Astrocyte (in vitro differentiated cells and primary cell): ENCODE measurements at regions not wholly inside any gene's neighbourhood (a gene's known extent, or its start where the extent isn't known, plus 50 kb on each side); places are given as distances from the start of the nearest gene placed in this dataset.

Source experiments
- EZH2 ChIP-seq: IDR thresholded peaks from 2 replicates; pipeline ENCODE4 v1.6.1; 2012; ENCODE audit warnings: mild to moderate bottlenecking, low read length, inconsistent platforms; ENCODE audit not compliant: insufficient read depth
- TF ChIP-seq, protein P1 (sequence below): IDR thresholded peaks from 2 replicates; pipeline ENCODE4 v1.5.1; 2011; ENCODE audit warnings: low read depth, mild to moderate bottlenecking, inconsistent platforms, low read length, moderate library complexity; ENCODE audit not compliant: insufficient read depth

DNA sequence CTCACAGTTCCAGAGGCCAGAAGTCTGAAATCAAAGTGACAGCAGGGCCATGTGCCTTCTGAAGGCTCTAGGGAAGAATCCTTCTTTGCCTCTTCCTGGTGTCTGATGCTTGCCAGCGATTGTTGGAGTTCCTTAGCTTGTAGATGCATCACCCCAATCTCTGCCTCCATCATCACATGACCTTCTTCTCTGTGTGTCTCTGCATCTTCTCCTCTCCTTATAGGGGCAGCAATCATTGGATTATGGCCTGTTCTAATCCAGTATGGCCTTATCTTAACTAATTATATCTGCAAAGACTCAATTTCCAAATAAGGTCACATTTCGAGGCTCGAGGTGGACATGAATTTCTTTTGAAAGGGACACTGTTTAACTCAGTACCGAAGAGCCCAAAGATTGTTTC lies 71.7 kb upstream of the RAI2 start:
- TF ChIP-seq, protein P1, sequence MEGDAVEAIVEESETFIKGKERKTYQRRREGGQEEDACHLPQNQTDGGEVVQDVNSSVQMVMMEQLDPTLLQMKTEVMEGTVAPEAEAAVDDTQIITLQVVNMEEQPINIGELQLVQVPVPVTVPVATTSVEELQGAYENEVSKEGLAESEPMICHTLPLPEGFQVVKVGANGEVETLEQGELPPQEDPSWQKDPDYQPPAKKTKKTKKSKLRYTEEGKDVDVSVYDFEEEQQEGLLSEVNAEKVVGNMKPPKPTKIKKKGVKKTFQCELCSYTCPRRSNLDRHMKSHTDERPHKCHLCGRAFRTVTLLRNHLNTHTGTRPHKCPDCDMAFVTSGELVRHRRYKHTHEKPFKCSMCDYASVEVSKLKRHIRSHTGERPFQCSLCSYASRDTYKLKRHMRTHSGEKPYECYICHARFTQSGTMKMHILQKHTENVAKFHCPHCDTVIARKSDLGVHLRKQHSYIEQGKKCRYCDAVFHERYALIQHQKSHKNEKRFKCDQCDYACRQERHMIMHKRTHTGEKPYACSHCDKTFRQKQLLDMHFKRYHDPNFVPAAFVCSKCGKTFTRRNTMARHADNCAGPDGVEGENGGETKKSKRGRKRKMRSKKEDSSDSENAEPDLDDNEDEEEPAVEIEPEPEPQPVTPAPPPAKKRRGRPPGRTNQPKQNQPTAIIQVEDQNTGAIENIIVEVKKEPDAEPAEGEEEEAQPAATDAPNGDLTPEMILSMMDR: no peak
- no peak for TF ChIP-seq EZH2
